Endodermal cell (in vitro differentiated cells): ENCODE measurements at regions not wholly inside any gene's neighbourhood (a gene's known extent, or its start where the extent isn't known, plus 50 kb on each side); places are given as distances from the start of the nearest gene placed in this dataset.

ENCODE experiments used
- DNase-seq: peaks from one replicate; pipeline ENCODE4 v3.0.0-alpha.2; 2017
- H3K27ac ChIP-seq: 2 replicates; pipeline ENCODE4 v1.5.1; 2013; ENCODE audit warnings: mild to moderate bottlenecking, low read depth, low read length, moderate library complexity
- H3K27me3 ChIP-seq: 2 replicates; pipeline ENCODE4 v1.6.1; 2013; ENCODE audit warnings: mild to moderate bottlenecking, low read length, moderate library complexity; ENCODE audit not compliant: insufficient read depth, control insufficient read depth, poor library complexity, severe bottlenecking
- H3K36me3 ChIP-seq: 2 replicates; pipeline ENCODE4 v1.7.0; 2013; ENCODE audit warnings: mild to moderate bottlenecking, low read length, moderate library complexity; ENCODE audit not compliant: control insufficient read depth, insufficient read depth
- H3K4me1 ChIP-seq: one replicate; pipeline ENCODE4 v1.7.0; 2013; ENCODE audit warnings: low read length; ENCODE audit not compliant: control insufficient read depth, insufficient read depth
- H3K4me3 ChIP-seq: 2 replicates; pipeline ENCODE4 v1.5.1; 2013; ENCODE audit warnings: mild to moderate bottlenecking, low read length, moderate library complexity
- H3K9ac ChIP-seq: 2 replicates; pipeline ENCODE4 v1.6.1; 2013; ENCODE audit warnings: mild to moderate bottlenecking, low read length, moderate library complexity; ENCODE audit not compliant: poor library complexity, severe bottlenecking; ENCODE audit errors: extremely low read depth
- H3K9me3 ChIP-seq: 2 replicates; pipeline ENCODE4 v1.6.1; 2013; ENCODE audit warnings: mild to moderate bottlenecking, low read length, moderate library complexity; ENCODE audit not compliant: control insufficient read depth
- H3K27ac Mint-ChIP-seq: 2 replicates; pipeline ENCODE4 v1.8.0; 2020; ENCODE audit warnings: mixed read lengths
- H3K27me3 Mint-ChIP-seq: 2 replicates; pipeline ENCODE4 v1.8.0; 2021; ENCODE audit warnings: mild to moderate bottlenecking, mixed read lengths; ENCODE audit not compliant: insufficient read depth
- H3K36me3 Mint-ChIP-seq: 2 replicates; pipeline ENCODE4 v1.8.0; 2020; ENCODE audit warnings: low read depth, mixed read lengths
- H3K4me1 Mint-ChIP-seq: 2 replicates; pipeline ENCODE4 v1.8.0; 2020; ENCODE audit warnings: mixed read lengths
- H3K4me3 Mint-ChIP-seq: 2 replicates; pipeline ENCODE4 v1.8.0; 2020; ENCODE audit warnings: mild to moderate bottlenecking, moderate library complexity, mixed read lengths
- H3K9me3 Mint-ChIP-seq: 2 replicates; pipeline ENCODE4 v1.8.0; 2020; ENCODE audit warnings: mild to moderate bottlenecking, mixed read lengths
- CTCF ChIP-seq: fragments of 200-600 bp; sonication (generic); conservative IDR thresholded peaks from 2 replicates; pipeline ENCODE4 v1.5.0; 2021; ENCODE audit warnings: antibody characterized with exemption, mild to moderate bottlenecking
- WGBS, 2 experiments: methylation state at CpG; one replicate each; pipeline versions ENCODE4 v1.1.5 to v1.1.7; 2013; ENCODE audit warnings: missing lambda C conversion rate in 2 of 2, mixed read lengths in 1 of 2; ENCODE audit not compliant: insufficient coverage in 1 of 2, insufficient read length in 1 of 2; 5-methylcytosine and 5-hydroxymethylcytosine counted together

DNA sequence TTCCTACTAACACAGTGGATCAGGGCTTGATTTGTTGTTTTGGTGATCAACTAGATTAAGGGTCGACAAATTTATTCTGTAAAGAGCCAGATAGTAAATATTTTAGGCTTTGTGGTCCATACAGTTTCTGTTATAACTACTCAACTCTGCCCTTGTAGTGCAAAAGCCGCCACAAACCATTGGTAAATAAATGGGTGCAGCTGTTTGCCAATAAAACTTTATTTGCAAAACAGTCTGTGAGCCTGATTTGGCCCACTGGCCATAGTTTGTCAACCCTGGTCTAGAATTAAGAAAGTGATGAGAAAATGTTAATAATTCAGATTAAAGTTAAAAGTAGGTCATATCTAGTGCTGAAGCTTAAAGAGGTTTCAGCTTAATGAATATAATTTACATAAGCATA is 84.0 kb upstream of the TRIM2 start:
- TF ChIP-seq CTCF = no peak
- Histone ChIP-seq H3K9me3 (no peaks in the 10 kb centered on the region), H3K4me1 (no peaks in the 10 kb centered on the region), H3K36me3 (no peaks in the 10 kb centered on the region), H3K27ac (no peak overlapping the region), H3K4me3 (no peak overlapping the region), H3K27me3 (no peaks in the 10 kb centered on the region), H3K9ac (no peak overlapping the region)
- Mint-ChIP-seq H3K27ac (no peak overlapping the region), H3K4me3 (no peak overlapping the region), H3K9me3 (no peaks in the 10 kb centered on the region), H3K4me1 (no peaks in the 10 kb centered on the region), H3K27me3 (no peaks in the 10 kb centered on the region), H3K36me3 (no peaks in the 10 kb centered on the region)
- DNase-seq = no peak
- 96 to 100% methylated on average over 1 to 2 of the region's 2 CpGs for WGBS, 2 experiments

DNA sequence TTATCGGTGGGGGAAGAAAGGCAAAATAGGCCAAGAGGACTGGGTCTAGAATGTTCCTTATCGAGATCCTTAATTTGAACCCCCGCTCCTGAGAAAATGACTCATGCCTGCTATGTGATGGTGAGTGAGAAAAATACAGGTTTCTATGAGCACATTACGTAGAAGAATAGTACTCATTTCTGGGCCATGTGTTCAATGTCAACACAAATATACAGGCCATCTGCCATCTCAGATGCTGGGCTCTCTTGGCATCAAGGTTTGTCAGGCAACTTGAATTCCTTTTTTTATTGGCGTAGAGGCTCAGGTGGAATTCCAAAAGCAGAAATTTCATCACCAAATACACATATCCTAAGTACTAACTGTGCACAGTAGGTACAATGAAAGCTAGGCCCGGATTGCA is 81.4 kb upstream of the TRIM2 start:
- H3K4me1 Mint-ChIP-seq = peaks cover 20% of the 10 kb centered on the region
- H3K27me3 ChIP-seq = no peaks in the 10 kb centered on the region
- no peaks in the 10 kb centered on the region for H3K9me3 Mint-ChIP-seq
- DNase-seq = no peak
- no peaks in the 10 kb centered on the region for H3K27me3 Mint-ChIP-seq
- H3K27ac ChIP-seq = no peak overlapping the region
- no peak overlapping the region for H3K4me3 ChIP-seq
- no peaks in the 10 kb centered on the region for H3K36me3 ChIP-seq
- WGBS, 2 experiments = 97% methylated on average over 6 of the region's 6 CpGs
- no peak overlapping the region for H3K4me3 Mint-ChIP-seq
- H3K36me3 Mint-ChIP-seq = no peaks in the 10 kb centered on the region
- no peak overlapping the region for H3K9ac ChIP-seq
- H3K9me3 ChIP-seq = no peaks in the 10 kb centered on the region
- TF ChIP-seq CTCF = no peak
- H3K27ac Mint-ChIP-seq = no peak overlapping the region
- no peaks in the 10 kb centered on the region for H3K4me1 ChIP-seq

DNA sequence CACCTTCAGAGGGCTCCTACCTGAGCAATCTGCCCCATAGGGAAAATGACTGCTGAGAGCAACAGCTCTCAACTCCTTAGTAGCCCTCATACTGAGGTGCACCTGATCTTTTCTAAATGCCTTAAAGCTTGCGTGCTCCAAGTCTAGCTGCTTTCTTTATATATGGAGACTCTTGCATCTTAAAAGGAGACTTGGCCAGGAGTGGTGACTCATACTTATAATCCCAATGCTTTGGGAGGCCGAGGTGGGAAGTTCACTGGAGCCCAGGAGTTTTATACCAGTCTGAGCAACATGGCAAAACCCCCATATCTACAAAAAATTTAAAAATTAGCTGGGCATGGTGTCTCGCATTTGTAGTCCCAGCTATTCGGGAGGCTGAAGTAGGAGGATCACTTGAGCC is 78.1 kb upstream of the TRIM2 start:
- Mint-ChIP-seq H3K27ac (peak overlapping the region; percentile 49), H3K36me3 (no peaks in the 10 kb centered on the region), H3K9me3 (peaks cover 6% of the 10 kb centered on the region), H3K27me3 (no peaks in the 10 kb centered on the region), H3K4me1 (peaks cover 20% of the 10 kb centered on the region), H3K4me3 (no peak overlapping the region)
- 91 to 92% methylated on average over 3 to 4 of the region's 4 CpGs for WGBS, 2 experiments
- TF ChIP-seq CTCF = no peak
- Histone ChIP-seq H3K4me1 (no peaks in the 10 kb centered on the region), H3K27ac (no peak overlapping the region), H3K36me3 (no peaks in the 10 kb centered on the region), H3K27me3 (no peaks in the 10 kb centered on the region), H3K4me3 (no peak overlapping the region), H3K9me3 (no peaks in the 10 kb centered on the region), H3K9ac (no peak overlapping the region)
- DNase-seq = peak; percentile 77
